Ascending aorta (tissue), 2 donors: ENCODE measurements at regions not wholly inside any gene's neighbourhood (a gene's known extent, or its start where the extent isn't known, plus 50 kb on each side); places are given as distances from the start of the nearest gene placed in this dataset.

ENCODE experiments used
- DNase-seq, 2 donors: peaks; one replicate each; pipeline ENCODE4 v3.0.0-alpha.2; 2019; ENCODE audit warnings: low spot score in 2 of 2
- H3K27ac ChIP-seq, 2 donors: fragments of 200-600 bp; sonication (generic); one replicate each; pipeline ENCODE4 v1.5.1; 2016 to 2017; ENCODE audit warnings: mild to moderate bottlenecking in 1 of 2
- H3K27me3 ChIP-seq: fragments of 200-600 bp; sonication (generic); one replicate; pipeline ENCODE4 v1.5.1; 2017
- H3K36me3 ChIP-seq, 2 donors: fragments of 200-600 bp; sonication (generic); one replicate each; pipeline ENCODE4 v1.5.1; 2016
- H3K4me1 ChIP-seq, 2 donors: fragments of 200-600 bp; sonication (generic); one replicate each; pipeline ENCODE4 v1.5.1; 2016 to 2017; ENCODE audit warnings: mild to moderate bottlenecking in 1 of 2
- H3K4me3 ChIP-seq, 2 donors: fragments of 200-600 bp; sonication (generic); one replicate each; pipeline ENCODE4 v1.5.1; 2016 to 2017; ENCODE audit warnings: mild to moderate bottlenecking in 1 of 2
- H3K9me3 ChIP-seq, 2 donors: fragments of 200-600 bp; sonication (generic); one replicate each; pipeline ENCODE4 v1.5.1; 2016
- CTCF ChIP-seq, 3 experiments: fragments of 200-600 bp in 2 of 3; fragments of 450-650 bp in 1 of 3; sonication (generic) in 2 of 3; IDR thresholded peaks; one replicate each; pipeline ENCODE4 v1.5.1; 2016 to 2019; ENCODE audit warnings: antibody characterized with exemption in 3 of 3, mild to moderate bottlenecking in 1 of 3, moderate library complexity in 1 of 3
- intact Hi-C: fragments of 100-400 bp; cut with DNase I; formaldehyde crosslinking; loops from one replicate; pipeline ENCODE4 v1.15.1; 2023

- no peak for DNase-seq
- TF ChIP-seq CTCF (IDR thresholded peaks at IDR 0.05) = no peak
- intact Hi-C loops = no loop called here
- Histone ChIP-seq H3K36me3 (no peaks in the 10 kb centered on the region), H3K9me3 (no peaks in the 10 kb centered on the region), H3K4me3 (no peak overlapping the region), H3K27ac (no peak overlapping the region), H3K27me3 (no peaks in the 10 kb centered on the region), H3K4me1 (no peaks in the 10 kb centered on the region)
These were observed 928.1 kb downstream of the PDHA2 start for GRCh38 chr4:96767815-96768480.

GRCh38 chr4:96775501-96775900 lies 935.6 kb downstream of the PDHA2 start:
- DNase-seq = no peak

GRCh38 chr4:96776920-96777527 lies 937.1 kb downstream of the PDHA2 start:
- no peak overlapping the region for H3K27ac ChIP-seq
- H3K27me3 ChIP-seq = no peaks in the 10 kb centered on the region
- TF ChIP-seq CTCF (IDR thresholded peaks at IDR 0.05) = no peak
- H3K4me3 ChIP-seq = no peak overlapping the region
- H3K9me3 ChIP-seq = no peaks in the 10 kb centered on the region
- DNase-seq = no peak
- H3K4me1 ChIP-seq = no peaks in the 10 kb centered on the region
- intact Hi-C loops = no loop called here
- H3K36me3 ChIP-seq = no peaks in the 10 kb centered on the region

More at GRCh38 chr4:96775501-96775900, 935.6 kb downstream of the PDHA2 start:
- no peak overlapping the region for H3K4me3 ChIP-seq
- no peak for TF ChIP-seq CTCF (IDR thresholded peaks at IDR 0.05)
- intact Hi-C loops = no loop called here
- no peaks in the 10 kb centered on the region for H3K36me3 ChIP-seq
- no peaks in the 10 kb centered on the region for H3K9me3 ChIP-seq
- no peak overlapping the region for H3K27ac ChIP-seq
- H3K4me1 ChIP-seq = no peaks in the 10 kb centered on the region
- no peaks in the 10 kb centered on the region for H3K27me3 ChIP-seq

GRCh38 chr4:96784336-96784735 lies 944.4 kb downstream of the PDHA2 start:
- TF ChIP-seq CTCF (IDR thresholded peaks at IDR 0.05) = no peak
- Histone ChIP-seq H3K36me3 (no peaks in the 10 kb centered on the region), H3K4me3 (no peak overlapping the region), H3K9me3 (no peaks in the 10 kb centered on the region), H3K4me1 (no peaks in the 10 kb centered on the region), H3K27me3 (no peaks in the 10 kb centered on the region), H3K27ac (no peak overlapping the region)
- intact Hi-C loops = no loop called here
- DNase-seq = no peak

GRCh38 chr4:96786306-96786705 lies 946.4 kb downstream of the PDHA2 start:
- no peaks in the 10 kb centered on the region for H3K27me3 ChIP-seq
- H3K4me3 ChIP-seq = no peak overlapping the region
- H3K36me3 ChIP-seq = no peaks in the 10 kb centered on the region
- DNase-seq = no peak
- H3K4me1 ChIP-seq = no peaks in the 10 kb centered on the region
- TF ChIP-seq CTCF (IDR thresholded peaks at IDR 0.05) = no peak
- H3K27ac ChIP-seq = no peak overlapping the region
- intact Hi-C loops = no loop called here
- H3K9me3 ChIP-seq = no peaks in the 10 kb centered on the region
